ELR (cell line): ENCODE measurements at regions not wholly inside any gene's neighbourhood (a gene's known extent, or its start where the extent isn't known, plus 50 kb on each side); places are given as distances from the start of the nearest gene placed in this dataset.
A peak's percentile ranks its signal among the peaks of the same experiment; 100 is the strongest.

Experiments used
- DNase-seq: peaks from one replicate; pipeline ENCODE4 v3.0.0-alpha.2; 2015; ENCODE audit warnings: low read depth

GRCh38 chr20:39145921-39146320 lies 183.8 kb downstream of the DHX35 start:
- DNase-seq = no peak

- DNase-seq = no peak
Observed at GRCh38 chr20:39144757-39145156, 182.6 kb downstream of the DHX35 start.

- no peak for DNase-seq
Observed at GRCh38 chr20:39142407-39143096, 180.4 kb downstream of the DHX35 start.

GRCh38 chr20:39137299-39137698 lies 175.2 kb downstream of the DHX35 start:
- no peak for DNase-seq

- DNase-seq = no peak
Observed at GRCh38 chr20:39136798-39137197, 174.7 kb downstream of the DHX35 start.

GRCh38 chr20:39135885-39136544 lies 173.9 kb downstream of the DHX35 start:
- DNase-seq = no peak

GRCh38 chr20:39133201-39133600 lies 171.1 kb downstream of the DHX35 start:
- DNase-seq = no peak

GRCh38 chr20:39132511-39132910 lies 170.4 kb downstream of the DHX35 start:
- no peak for DNase-seq

- no peak for DNase-seq
Observed at GRCh38 chr20:39132093-39132492, 169.9 kb downstream of the DHX35 start.

GRCh38 chr20:39130627-39131026 lies 168.5 kb downstream of the DHX35 start:
- no peak for DNase-seq

- no peak for DNase-seq
Observed at GRCh38 chr20:39129523-39129922, 167.4 kb downstream of the DHX35 start.

- peak; percentile 25 for DNase-seq
Observed at GRCh38 chr20:39124064-39124463, 161.9 kb downstream of the DHX35 start.

- no peak for DNase-seq
Observed at GRCh38 chr20:39123185-39123557, 161.0 kb downstream of the DHX35 start.

GRCh38 chr20:39117491-39117890 lies 155.3 kb downstream of the DHX35 start:
- DNase-seq = peak; percentile 88

- DNase-seq = no peak
Observed at GRCh38 chr20:39116020-39116419, 153.9 kb downstream of the DHX35 start.

GRCh38 chr20:39112178-39112743 lies 150.1 kb downstream of the DHX35 start:
- peak; percentile 68 for DNase-seq

- DNase-seq = no peak
Observed at GRCh38 chr20:39111359-39112177, 149.4 kb downstream of the DHX35 start.

GRCh38 chr20:39110819-39111136 lies 148.6 kb downstream of the DHX35 start:
- no peak for DNase-seq

- DNase-seq = no peak
Observed at GRCh38 chr20:39109933-39110818, 148.0 kb downstream of the DHX35 start.

GRCh38 chr20:39108746-39109145 lies 146.6 kb downstream of the DHX35 start:
- peak; percentile 72 for DNase-seq

- peak; percentile 44 for DNase-seq
Observed at GRCh38 chr20:39107741-39108140, 145.6 kb downstream of the DHX35 start.

GRCh38 chr20:39106791-39107190 lies 144.6 kb downstream of the DHX35 start:
- DNase-seq = no peak
